DOHH2 (cell line): ENCODE measurements at regions not wholly inside any gene's neighbourhood (a gene's known extent, or its start where the extent isn't known, plus 50 kb on each side); places are given as distances from the start of the nearest gene placed in this dataset.

ENCODE experiments used
- CTCF ChIP-seq: fragments of 200-600 bp; sonication (generic); IDR thresholded peaks from one replicate; pipeline ENCODE4 v1.5.1; 2014; ENCODE audit warnings: antibody characterized with exemption, mild to moderate bottlenecking, low read depth, low read length; ENCODE audit not compliant: poor library complexity, severe bottlenecking
- EZH2phosphoT487 ChIP-seq: fragments of 200-600 bp; sonication (generic); IDR thresholded peaks from 2 replicates; pipeline ENCODE4 v1.6.1; 2017; ENCODE audit warnings: borderline replicate concordance, mild to moderate bottlenecking, antibody characterized with exemption, low read length, moderate library complexity, mixed read lengths

- TF ChIP-seq CTCF (no peak), EZH2phosphoT487 (no peak)
Observed at GRCh38 chr13:22937953-22938352, 242.8 kb upstream of the SGCG start.
